Breast epithelium (tissue), 4 donors: ENCODE measurements at regions not wholly inside any gene's neighbourhood (a gene's known extent, or its start where the extent isn't known, plus 50 kb on each side); places are given as distances from the start of the nearest gene placed in this dataset.
A peak's percentile ranks its signal among the peaks of the same experiment; 100 is the strongest.

Experiments used
- DNase-seq, 2 donors: peaks; one replicate each; pipeline ENCODE4 v3.0.0-alpha.2; 2019; ENCODE audit warnings: low spot score in 2 of 2
- H3K27ac ChIP-seq, 2 donors: fragments of 200-600 bp; sonication (generic) in 1 of 2; one replicate each; pipeline ENCODE4 v1.5.1; 2016 to 2019; ENCODE audit warnings: mild to moderate bottlenecking in 1 of 2
- H3K27me3 ChIP-seq, 2 donors: fragments of 200-600 bp; sonication (generic) in 1 of 2; one replicate each; pipeline versions ENCODE4 v1.5.1 to v1.6.0; 2017 to 2019; ENCODE audit warnings: control low read depth in 1 of 2, mild to moderate bottlenecking in 1 of 2
- H3K36me3 ChIP-seq: fragments of 200-600 bp; one replicate; pipeline ENCODE4 v1.5.1; 2019
- H3K4me1 ChIP-seq, 2 donors: fragments of 200-600 bp; sonication (generic); one replicate each; pipeline ENCODE4 v1.5.1; 2016 to 2019; ENCODE audit warnings: control low read depth in 1 of 2
- H3K4me3 ChIP-seq, 3 donors: fragments of 200-600 bp; sonication (generic); 1 replicate in 2 of 3; 2 replicates in 1 of 3; pipeline ENCODE4 v1.5.1; 2016 to 2019; ENCODE audit warnings: mild to moderate bottlenecking in 3 of 3, moderate library complexity in 2 of 3
- H3K9me3 ChIP-seq, 2 donors: fragments of 200-600 bp; sonication (generic) in 1 of 2; one replicate each; pipeline ENCODE4 v1.5.1; 2016 to 2019; ENCODE audit warnings: control low read depth in 1 of 2
- CTCF ChIP-seq, 3 donors: fragments of 450-650 bp; IDR thresholded peaks; one replicate each; pipeline ENCODE4 v1.5.1; 2016 to 2017; ENCODE audit warnings: antibody characterized with exemption in 3 of 3, mild to moderate bottlenecking in 3 of 3, moderate library complexity in 3 of 3
- POLR2A ChIP-seq: fragments of 450-650 bp; IDR thresholded peaks from one replicate; pipeline ENCODE4 v1.6.1; 2016; ENCODE audit warnings: antibody characterized with exemption, mild to moderate bottlenecking, moderate library complexity
- POLR2AphosphoS5 ChIP-seq, 3 donors: sonication (generic); formaldehyde crosslinking; IDR thresholded peaks; one replicate each; pipeline ENCODE4 v1.6.1; 2017; ENCODE audit warnings: antibody characterized with exemption in 3 of 3
- intact Hi-C: fragments of 100-400 bp; cut with DNase I; formaldehyde crosslinking; loops from one replicate; pipeline ENCODE4 v1.15.1; 2023; ENCODE audit warnings: low total_unique reads

DNA sequence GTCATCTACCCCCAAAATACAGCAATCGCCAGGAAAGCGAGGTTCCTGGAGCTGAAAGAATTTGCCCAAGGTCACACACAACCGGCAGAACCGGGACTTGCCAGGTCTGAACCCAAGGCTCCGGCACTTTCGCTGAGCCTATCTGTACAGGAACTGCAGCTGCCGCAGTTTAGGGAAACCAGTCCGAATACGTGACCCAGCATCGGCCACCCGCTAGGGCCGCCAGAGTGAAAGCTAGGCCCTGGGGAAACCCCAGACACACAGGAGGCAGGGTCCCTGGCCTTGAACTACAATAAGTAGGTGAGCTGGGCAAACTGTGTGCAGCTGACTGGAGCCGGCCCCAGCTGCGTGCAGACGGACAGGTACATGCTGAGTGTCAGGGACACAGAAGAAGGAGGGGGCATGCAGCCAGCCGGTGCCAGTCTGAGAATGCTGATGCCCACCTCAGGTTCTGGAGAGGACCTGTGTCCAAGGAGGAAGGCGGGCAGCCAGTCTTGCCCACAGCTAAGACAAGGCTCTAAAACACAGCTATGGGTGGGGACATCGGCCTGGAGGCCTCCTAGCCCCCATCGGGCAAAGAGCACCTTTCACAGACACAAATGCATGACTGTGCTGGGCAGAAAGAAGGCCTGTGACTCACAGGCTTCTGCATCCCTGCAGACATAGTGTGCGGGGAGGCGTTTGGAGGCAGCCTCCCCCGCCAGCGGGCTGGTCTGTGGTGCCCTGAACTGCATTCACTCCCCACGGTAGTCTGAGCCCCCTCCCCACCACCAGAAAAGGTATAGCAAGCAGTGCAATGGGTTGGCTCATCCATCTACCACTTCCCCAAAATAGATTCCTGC lies 107.4 kb upstream of the ID2 start:
- intact Hi-C loops = no loop called here
- TF ChIP-seq POLR2AphosphoS5 (IDR thresholded peaks at IDR 0.05) = no peak
- TF ChIP-seq CTCF (IDR thresholded peaks at IDR 0.05) = no peak
- no peak for TF ChIP-seq POLR2A
- no peaks in the 10 kb centered on the region for H3K4me1 ChIP-seq
- peak overlapping the region in 1 of 3 donors; percentile 19 for H3K4me3 ChIP-seq
- DNase-seq = no peak
- no peaks in the 10 kb centered on the region for H3K27me3 ChIP-seq
- H3K36me3 ChIP-seq = no peaks in the 10 kb centered on the region
- peak overlapping the region; percentile 70 to 81 for H3K27ac ChIP-seq
- H3K9me3 ChIP-seq = no peaks in the 10 kb centered on the region

GRCh38 chr2:8575038-8575833 lies 106.6 kb upstream of the ID2 start:
- TF ChIP-seq POLR2A (no peak), CTCF (IDR thresholded peaks at IDR 0.05) (no peak), POLR2AphosphoS5 (IDR thresholded peaks at IDR 0.05) (no peak)
- H3K27me3 ChIP-seq = no peaks in the 10 kb centered on the region
- H3K27ac ChIP-seq = peak overlapping the region; percentile 70 to 81
- peak overlapping the region in 1 of 3 donors; percentile 19 for H3K4me3 ChIP-seq
- intact Hi-C loops = no loop called here
- no peaks in the 10 kb centered on the region for H3K9me3 ChIP-seq
- DNase-seq = no peak
- no peaks in the 10 kb centered on the region for H3K4me1 ChIP-seq
- no peaks in the 10 kb centered on the region for H3K36me3 ChIP-seq

DNA sequence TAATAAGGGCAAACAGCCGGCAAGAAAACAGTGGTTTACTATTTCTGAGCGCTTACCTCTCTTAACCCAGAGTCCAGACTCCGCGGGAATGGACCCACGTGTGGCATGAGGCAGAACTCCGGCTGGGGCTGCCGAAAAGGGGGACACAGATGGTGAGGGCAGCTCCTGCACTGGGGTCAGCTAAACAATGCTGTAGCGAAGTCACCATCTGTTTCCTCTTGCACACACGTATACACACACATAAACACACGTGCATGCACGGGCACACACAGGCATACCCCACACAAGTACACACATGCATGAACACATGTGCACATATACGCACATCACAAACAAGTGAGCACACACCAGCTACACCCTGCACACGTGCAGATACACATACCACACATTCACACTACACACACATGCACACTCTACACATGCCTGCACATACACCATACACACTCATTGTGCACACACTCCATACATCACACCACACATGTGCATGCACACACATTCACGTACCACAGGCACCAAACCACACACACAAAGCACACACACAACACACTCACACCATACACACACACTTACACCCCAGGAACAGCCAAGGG lies 105.9 kb upstream of the ID2 start:
- H3K36me3 ChIP-seq = no peaks in the 10 kb centered on the region

DNA sequence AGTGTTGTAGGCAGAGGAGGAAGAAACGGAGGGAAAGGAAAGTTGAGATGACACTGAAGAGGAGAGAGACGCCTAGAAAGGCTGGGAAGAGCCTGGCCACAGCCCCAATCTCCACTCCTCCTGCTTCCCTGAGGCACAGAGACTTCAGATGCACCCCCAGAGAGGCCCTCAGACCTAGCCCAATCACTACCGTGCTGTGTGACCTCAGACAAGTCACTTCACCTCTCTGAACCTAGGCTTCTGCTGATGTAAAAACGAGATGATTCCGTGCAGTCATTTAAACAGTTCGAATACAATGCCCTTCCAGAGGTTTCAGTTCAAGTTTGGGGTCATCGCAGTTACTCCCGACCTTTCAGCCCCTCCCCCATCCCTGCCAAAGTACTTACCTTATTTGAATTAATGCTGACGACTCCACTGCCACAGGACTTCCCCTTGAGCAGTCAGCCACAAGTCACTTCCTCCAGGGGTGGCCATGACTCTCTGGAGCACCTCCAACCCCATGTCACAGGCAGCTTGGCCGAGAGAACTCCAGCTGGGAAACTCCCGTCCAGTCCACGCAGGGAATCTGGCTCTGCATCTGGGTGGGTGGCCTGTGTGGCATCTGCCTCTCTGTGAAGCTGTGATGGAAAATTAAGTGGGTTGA lies 105.2 kb upstream of the ID2 start:
- no peak for TF ChIP-seq CTCF (IDR thresholded peaks at IDR 0.05)
- no peak for TF ChIP-seq POLR2AphosphoS5 (IDR thresholded peaks at IDR 0.05)
- no peak for TF ChIP-seq POLR2A
- no peak for DNase-seq
- intact Hi-C loops = no loop called here

More for the DNA sequence above, 105.9 kb upstream of the ID2 start:
- Histone ChIP-seq H3K27ac (no peak overlapping the region), H3K4me1 (no peaks in the 10 kb centered on the region), H3K27me3 (no peaks in the 10 kb centered on the region), H3K4me3 (no peak overlapping the region), H3K9me3 (no peaks in the 10 kb centered on the region)
- intact Hi-C loops = no loop called here
- TF ChIP-seq POLR2AphosphoS5 (IDR thresholded peaks at IDR 0.05) = no peak
- no peak for TF ChIP-seq POLR2A
- no peak for TF ChIP-seq CTCF (IDR thresholded peaks at IDR 0.05)
- DNase-seq = no peak

More for the DNA sequence above, 105.2 kb upstream of the ID2 start:
- H3K4me1 ChIP-seq = no peaks in the 10 kb centered on the region
- no peaks in the 10 kb centered on the region for H3K9me3 ChIP-seq
- no peak overlapping the region for H3K27ac ChIP-seq
- H3K4me3 ChIP-seq = no peak overlapping the region
- H3K27me3 ChIP-seq = no peaks in the 10 kb centered on the region
- no peaks in the 10 kb centered on the region for H3K36me3 ChIP-seq
